GM18498 (cell line): ENCODE measurements at regions not wholly inside any gene's neighbourhood (a gene's known extent, or its start where the extent isn't known, plus 50 kb on each side); places are given as distances from the start of the nearest gene placed in this dataset.
"Not testable (repeated sequence)": the region's sequence is repeated elsewhere in the genome, so short reads cannot be mapped to it uniquely, and the experiment has no call there.

ENCODE experiments used
- ATAC-seq: cut with Tn5 transposase; IDR thresholded peaks from one replicate; pipeline ENCODE4 v1.9.1; 2021; ENCODE audit warnings: mild to moderate bottlenecking, moderate library complexity; ENCODE audit not compliant: unreplicated experiment

GRCh38 chr12:38477340-38478090 is 160.9 kb downstream of the ALG10B start:
- no peak for ATAC-seq

- ATAC-seq, result no peak
Observed at GRCh38 chr12:38480594-38480993, 164.0 kb downstream of the ALG10B start.

GRCh38 chr12:38484821-38485449 is 168.4 kb downstream of the ALG10B start:
- no peak for ATAC-seq

DNA sequence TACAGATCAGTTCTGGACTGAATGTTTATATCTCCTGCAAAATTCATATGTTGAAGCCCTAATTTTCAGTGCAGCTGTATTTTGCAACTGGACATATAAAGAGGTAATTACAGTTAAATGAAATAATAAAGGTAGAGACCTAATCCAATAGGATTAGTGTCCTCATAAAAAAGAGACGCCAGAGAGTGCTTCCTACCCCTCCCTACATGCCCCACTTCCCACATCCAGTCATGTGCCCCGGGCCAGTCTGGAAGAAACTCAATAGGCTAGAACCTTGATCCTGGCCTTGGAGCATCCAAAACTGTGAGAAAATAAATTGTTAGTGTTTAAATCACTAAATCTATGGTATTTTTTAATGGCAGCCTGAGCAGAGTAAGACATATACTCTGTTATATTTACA is 172.3 kb downstream of the ALG10B start:
- ATAC-seq, result no peak

GRCh38 chr12:38490073-38490472 is 173.5 kb downstream of the ALG10B start:
- ATAC-seq, result no peak

GRCh38 chr12:38490941-38491340 is 174.4 kb downstream of the ALG10B start:
- ATAC-seq, result no peak

- ATAC-seq, result no peak
Observed at GRCh38 chr12:38501481-38501880, 184.9 kb downstream of the ALG10B start.

GRCh38 chr12:38501991-38502390 is 185.4 kb downstream of the ALG10B start:
- no peak for ATAC-seq

DNA sequence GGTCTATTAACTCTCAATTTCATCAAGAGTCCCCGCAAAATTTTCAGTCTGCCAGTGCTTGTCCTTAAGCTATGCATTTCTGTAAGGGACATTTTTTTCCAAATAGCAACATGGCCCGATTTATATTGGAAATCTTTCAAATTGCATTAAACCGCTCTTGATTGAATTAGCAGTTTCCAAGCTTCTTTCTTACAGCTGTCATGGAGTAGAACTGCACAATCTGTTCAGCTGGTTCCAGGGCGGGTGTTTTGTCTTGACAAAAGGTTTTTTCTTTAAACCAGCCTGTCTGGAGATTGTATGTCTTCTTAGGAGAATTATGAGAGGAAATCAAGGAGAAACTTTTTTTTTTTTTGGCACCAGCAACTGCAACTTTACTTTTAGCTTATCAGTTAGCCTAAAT is 185.8 kb downstream of the ALG10B start:
- no peak for ATAC-seq

DNA sequence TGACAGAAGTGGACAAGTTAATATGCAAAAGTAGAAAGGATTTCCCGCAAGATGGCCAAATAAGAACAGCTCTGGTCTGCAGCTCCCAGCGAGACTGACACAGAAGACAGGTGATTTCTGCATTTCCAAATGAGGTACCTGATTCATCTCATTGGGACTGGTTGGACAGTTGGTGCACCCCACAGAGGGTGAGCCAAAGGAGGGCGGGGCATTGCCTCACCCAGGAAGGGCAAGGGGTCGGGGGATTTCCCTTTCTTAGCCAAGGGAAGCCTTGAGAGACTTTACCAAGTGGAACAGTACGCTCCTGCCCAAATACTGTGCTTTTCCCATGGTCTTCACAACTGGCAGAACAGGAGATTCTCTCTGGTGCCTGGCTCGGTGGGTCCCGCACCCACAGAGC is 191.3 kb downstream of the ALG10B start:
- no peak for ATAC-seq

DNA sequence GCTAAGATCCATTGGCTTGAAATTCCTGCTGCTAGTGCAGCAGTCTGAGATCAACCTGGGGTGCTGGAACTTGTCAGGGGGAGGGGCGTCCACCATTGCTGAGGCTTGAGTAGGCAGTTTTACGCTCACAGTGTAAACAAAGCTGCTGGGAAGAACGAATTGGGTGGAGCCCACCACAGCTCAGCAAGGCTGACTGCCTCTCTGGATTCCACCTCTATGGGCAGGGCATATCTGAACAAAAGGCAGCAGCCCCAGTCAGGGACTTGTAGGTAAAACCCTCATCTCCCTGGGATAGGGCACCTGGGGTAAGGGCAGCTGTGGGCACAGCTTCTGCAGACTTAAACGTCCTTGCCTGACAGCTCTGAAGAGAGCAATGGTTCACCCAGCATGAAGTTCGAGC is 191.7 kb downstream of the ALG10B start:
- no peak for ATAC-seq

- ATAC-seq, result no peak
Observed at GRCh38 chr12:38515912-38516311, 199.3 kb downstream of the ALG10B start.

DNA sequence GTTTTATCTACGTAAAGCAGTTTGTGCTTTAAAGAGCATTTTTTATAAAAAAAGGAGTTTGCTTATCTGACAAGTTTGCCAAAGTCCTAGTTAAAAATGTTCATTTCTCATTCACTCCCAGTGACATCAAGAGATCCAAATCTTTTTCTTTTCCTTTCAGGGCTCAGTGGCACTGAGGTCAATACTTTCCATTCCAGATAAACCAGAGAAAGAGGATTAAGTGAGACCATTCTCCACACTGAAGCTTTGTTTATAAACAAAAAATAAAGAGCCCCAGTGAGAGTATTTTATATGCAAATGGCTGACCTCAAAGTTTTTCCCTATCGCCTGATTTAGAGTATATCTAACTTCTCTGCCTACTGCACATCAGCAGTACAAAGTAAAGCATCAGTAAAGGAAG is 199.8 kb downstream of the ALG10B start:
- ATAC-seq, result no peak

DNA sequence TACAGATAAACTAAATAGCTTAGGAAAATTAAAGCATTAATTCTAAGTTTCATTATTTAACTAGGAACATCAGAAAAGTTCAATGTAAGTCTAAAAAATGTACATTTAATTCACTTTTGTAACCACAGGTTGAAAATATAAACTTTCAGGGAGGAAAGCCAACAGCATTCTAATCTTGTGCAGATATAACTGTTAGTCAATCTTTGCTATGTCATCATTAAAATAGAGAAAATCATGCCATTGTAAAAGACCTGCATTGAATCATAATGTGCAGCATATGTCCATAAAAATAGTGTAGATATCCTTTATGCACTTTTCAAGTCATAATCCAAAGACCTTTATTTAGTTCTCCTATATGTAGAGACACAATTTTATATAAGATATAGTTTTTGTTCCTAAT is 207.3 kb downstream of the ALG10B start:
- no peak for ATAC-seq

DNA sequence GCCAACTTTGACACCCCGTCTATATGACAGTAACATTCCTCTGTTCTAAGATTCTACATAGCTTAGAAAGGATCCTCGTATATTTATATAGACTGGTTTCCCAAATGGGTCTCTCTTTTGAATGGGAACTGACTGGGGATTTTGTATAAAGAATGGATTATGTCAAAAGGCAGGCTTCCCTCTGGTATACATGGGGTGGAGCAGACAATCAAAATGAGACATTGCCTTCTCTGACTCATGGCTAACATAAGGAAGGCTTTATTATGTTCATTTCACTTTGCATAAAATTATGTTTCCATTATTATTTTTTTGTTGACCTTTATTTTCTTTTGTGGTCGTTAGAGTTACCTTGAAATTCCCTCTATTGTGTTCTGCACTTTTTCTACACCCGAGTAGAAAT is 211.1 kb downstream of the ALG10B start:
- no peak for ATAC-seq

GRCh38 chr12:38528527-38528926 is 212.0 kb downstream of the ALG10B start:
- ATAC-seq, result no peak

- ATAC-seq, result not testable (repeated sequence)
Observed at GRCh38 chr12:38529281-38529680, 212.7 kb downstream of the ALG10B start.

DNA sequence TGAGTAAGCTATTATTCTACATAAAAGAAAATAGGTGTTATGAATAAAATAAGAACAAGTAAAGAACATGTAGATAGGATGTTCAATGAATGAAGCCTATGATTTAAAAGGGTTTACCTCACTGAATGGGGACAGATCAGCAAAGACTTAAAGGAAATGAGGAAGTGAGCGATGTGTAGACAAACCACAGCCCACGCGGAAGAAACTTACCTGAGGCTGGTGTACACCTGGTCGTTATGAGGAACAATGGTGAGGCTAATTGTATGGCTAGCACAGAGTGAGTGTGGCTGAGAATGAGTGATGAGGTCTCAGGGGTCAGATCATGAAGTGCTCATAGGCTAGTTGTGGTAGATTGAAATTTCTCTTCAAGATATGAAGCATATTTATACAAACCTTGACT is 221.7 kb downstream of the ALG10B start:
- no peak for ATAC-seq

GRCh38 chr12:38540156-38540555 is 223.6 kb downstream of the ALG10B start:
- no peak for ATAC-seq

- no peak for ATAC-seq
Observed at GRCh38 chr12:38541849-38542248, 225.3 kb downstream of the ALG10B start.

- ATAC-seq, result no peak
Observed at GRCh38 chr12:38543151-38543550, 226.6 kb downstream of the ALG10B start.

DNA sequence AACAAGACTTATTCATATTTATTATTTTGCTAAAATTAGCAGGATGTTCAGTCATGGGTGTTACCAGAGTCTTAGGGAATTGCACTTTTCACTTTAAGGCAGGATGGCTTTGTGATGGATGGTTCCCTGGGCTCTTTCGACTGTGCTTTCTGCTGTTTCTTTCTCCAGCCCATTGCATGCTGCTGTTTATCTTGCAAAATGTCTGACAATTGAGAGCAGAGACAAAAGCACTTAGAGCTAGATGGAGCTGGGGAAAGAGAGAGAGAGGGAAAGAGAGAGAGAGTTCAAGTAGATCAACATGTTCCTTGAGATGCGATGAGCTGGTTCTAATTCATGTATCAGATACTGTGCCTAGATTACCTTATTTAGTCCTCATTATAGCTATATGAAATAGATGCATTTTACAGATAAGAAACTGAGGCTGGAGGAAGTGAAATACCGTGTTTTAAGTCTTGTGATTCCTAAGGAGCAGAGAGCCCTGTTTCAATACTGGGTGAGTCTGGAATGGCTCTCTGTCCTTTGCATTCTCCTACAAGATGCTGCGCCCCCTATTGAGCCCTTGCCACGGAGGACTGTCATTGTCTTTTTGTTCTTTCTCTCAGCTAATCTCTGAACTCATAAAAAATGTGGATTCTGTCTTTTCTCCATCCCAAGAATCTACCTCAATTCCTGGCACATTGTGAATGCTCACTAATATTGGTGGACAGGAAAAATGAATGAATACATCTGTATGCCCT is 227.9 kb downstream of the ALG10B start:
- ATAC-seq, result no peak
